ENCODE measurements at regions not wholly inside any gene's neighbourhood (a gene's known extent, or its start where the extent isn't known, plus 50 kb on each side); places are given as distances from the start of the nearest gene placed in this dataset.

DNA sequence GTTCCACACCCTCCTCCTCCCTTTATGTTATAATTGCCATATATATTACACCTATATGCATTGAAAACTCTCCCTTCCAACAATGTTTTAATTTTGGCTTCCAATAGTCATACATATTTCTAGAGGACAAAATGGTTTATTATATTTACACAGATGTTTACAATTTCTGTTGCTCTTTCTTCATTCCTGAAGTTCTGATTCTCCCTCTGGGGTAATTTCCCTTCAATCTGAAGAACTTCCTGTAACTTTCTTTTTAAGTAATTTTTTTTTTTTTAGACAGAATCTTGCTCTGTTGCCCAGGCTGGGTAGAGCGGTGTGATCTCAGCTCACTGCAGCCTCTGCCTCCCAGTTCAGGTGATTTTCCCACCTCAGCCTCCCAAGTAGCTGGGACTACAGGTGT, 173.0 kb upstream of the MAP1B start:
- TF ChIP-seq, protein P1, sequence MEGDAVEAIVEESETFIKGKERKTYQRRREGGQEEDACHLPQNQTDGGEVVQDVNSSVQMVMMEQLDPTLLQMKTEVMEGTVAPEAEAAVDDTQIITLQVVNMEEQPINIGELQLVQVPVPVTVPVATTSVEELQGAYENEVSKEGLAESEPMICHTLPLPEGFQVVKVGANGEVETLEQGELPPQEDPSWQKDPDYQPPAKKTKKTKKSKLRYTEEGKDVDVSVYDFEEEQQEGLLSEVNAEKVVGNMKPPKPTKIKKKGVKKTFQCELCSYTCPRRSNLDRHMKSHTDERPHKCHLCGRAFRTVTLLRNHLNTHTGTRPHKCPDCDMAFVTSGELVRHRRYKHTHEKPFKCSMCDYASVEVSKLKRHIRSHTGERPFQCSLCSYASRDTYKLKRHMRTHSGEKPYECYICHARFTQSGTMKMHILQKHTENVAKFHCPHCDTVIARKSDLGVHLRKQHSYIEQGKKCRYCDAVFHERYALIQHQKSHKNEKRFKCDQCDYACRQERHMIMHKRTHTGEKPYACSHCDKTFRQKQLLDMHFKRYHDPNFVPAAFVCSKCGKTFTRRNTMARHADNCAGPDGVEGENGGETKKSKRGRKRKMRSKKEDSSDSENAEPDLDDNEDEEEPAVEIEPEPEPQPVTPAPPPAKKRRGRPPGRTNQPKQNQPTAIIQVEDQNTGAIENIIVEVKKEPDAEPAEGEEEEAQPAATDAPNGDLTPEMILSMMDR (conservative IDR thresholded peaks at IDR 0.05 in 1 of 2, IDR thresholded peaks at IDR 0.05 in 1 of 2; ENCODE audit: extremely low read depth in 1 of 2, insufficient read depth in 1 of 2, low read depth in 1 of 2, low read length in 2 of 2): no peak
- TF ChIP-seq EZH2 (IDR thresholded peaks at IDR 0.05; ENCODE audit: borderline replicate concordance, low read length): no peak
